Loucy (cell line): ENCODE measurements at regions not wholly inside any gene's neighbourhood (a gene's known extent, or its start where the extent isn't known, plus 50 kb on each side); places are given as distances from the start of the nearest gene placed in this dataset.
A peak's percentile ranks its signal among the peaks of the same experiment; 100 is the strongest.

Experiments
- H2AFZ ChIP-seq: fragments of 200-600 bp; sonication (generic); 2 replicates; pipeline ENCODE4 v1.6.0; 2016; ENCODE audit warnings: antibody characterized with exemption, mild to moderate bottlenecking, low read length, moderate library complexity
- H3F3A ChIP-seq: fragments of 200-600 bp; 2 replicates; pipeline ENCODE4 v1.6.0; 2016; ENCODE audit warnings: antibody characterized with exemption, low read depth, mild to moderate bottlenecking
- H3K27me3 ChIP-seq: fragments of 200-600 bp; sonication (generic); 2 replicates; pipeline ENCODE4 v1.6.1; 2014; ENCODE audit warnings: low read length, mild to moderate bottlenecking; ENCODE audit not compliant: insufficient read depth, poor library complexity, severe bottlenecking
- H3K36me3 ChIP-seq: fragments of 200-600 bp; sonication (generic); 2 replicates; pipeline ENCODE4 v1.6.1; 2016; ENCODE audit warnings: low read length; ENCODE audit not compliant: insufficient read depth
- H3K4me1 ChIP-seq: fragments of 200-600 bp; sonication (generic); 2 replicates; pipeline ENCODE4 v1.5.1; 2014; ENCODE audit warnings: low read length, mild to moderate bottlenecking; ENCODE audit not compliant: insufficient read depth, poor library complexity, severe bottlenecking
- H3K4me2 ChIP-seq: fragments of 200-600 bp; sonication (generic); 2 replicates; pipeline ENCODE4 v1.6.0; 2014; ENCODE audit warnings: antibody characterized with exemption, low read length, low read depth, mild to moderate bottlenecking; ENCODE audit not compliant: poor library complexity, severe bottlenecking
- H3K4me3 ChIP-seq: fragments of 200-600 bp; sonication (generic); 2 replicates; pipeline ENCODE4 v1.5.1; 2014; ENCODE audit warnings: low read length, mild to moderate bottlenecking, mixed read lengths; ENCODE audit not compliant: poor library complexity, severe bottlenecking
- H3K79me2 ChIP-seq: fragments of 200-600 bp; sonication (generic); 2 replicates; pipeline ENCODE4 v1.6.1; 2014; ENCODE audit warnings: low read length; ENCODE audit not compliant: insufficient read depth
- H3K9ac ChIP-seq: fragments of 200-600 bp; sonication (generic); 2 replicates; pipeline ENCODE4 v1.6.0; 2014; ENCODE audit warnings: mild to moderate bottlenecking, low read depth, low read length, moderate library complexity; ENCODE audit not compliant: poor library complexity, severe bottlenecking
- H3K9me2 ChIP-seq: fragments of 200-600 bp; sonication (generic); replicated peaks from 2 replicates; pipeline ENCODE4 v1.6.1; 2016; ENCODE audit warnings: low read depth, low read length, mixed read lengths
- H3K9me3 ChIP-seq: fragments of 200-600 bp; sonication (generic); 2 replicates; pipeline ENCODE4 v1.6.1; 2014; ENCODE audit warnings: mild to moderate bottlenecking, antibody characterized with exemption, low read length, low read depth; ENCODE audit not compliant: insufficient read depth
- H4K20me1 ChIP-seq: fragments of 200-600 bp; sonication (generic); 2 replicates; pipeline ENCODE4 v1.6.0; 2014; ENCODE audit warnings: antibody characterized with exemption, low read length, mild to moderate bottlenecking; ENCODE audit not compliant: insufficient read depth, poor library complexity, severe bottlenecking
- CTCF ChIP-seq: fragments of 200-600 bp; sonication (generic); conservative IDR thresholded peaks from 2 replicates; pipeline ENCODE4 v1.5.1; 2014; ENCODE audit warnings: mild to moderate bottlenecking, antibody characterized with exemption, low read length
- EZH2phosphoT487 ChIP-seq: fragments of 200-600 bp; IDR thresholded peaks from 2 replicates; pipeline ENCODE4 v1.6.1; 2018; ENCODE audit warnings: antibody characterized with exemption, mild to moderate bottlenecking, moderate library complexity, borderline replicate concordance

- peak overlapping the region; percentile 70 for H3K9ac ChIP-seq
These were observed 64.0 kb upstream of the RUNX3 start for GRCh38 chr1:24993871-24994580.

GRCh38 chr1:24992761-24993211, 62.7 kb upstream of the RUNX3 start:
- Histone ChIP-seq H3K4me3 (peak overlapping the region; percentile 10), H3K4me2 (peak overlapping the region; percentile 48), H3K9ac (peak overlapping the region; percentile 61), H2AFZ (peak overlapping the region; percentile 71), H3F3A (peaks cover 8% of the 10 kb centered on the region), H3K9me3 (no peaks in the 10 kb centered on the region), H3K36me3 (no peaks in the 10 kb centered on the region), H3K4me1 (peaks cover 79% of the 10 kb centered on the region), H3K27me3 (no peaks in the 10 kb centered on the region), H3K79me2 (no peaks in the 10 kb centered on the region), H4K20me1 (no peaks in the 10 kb centered on the region), H3K9me2 (no peaks in the 10 kb centered on the region)
- TF ChIP-seq CTCF, result no peak
- TF ChIP-seq EZH2phosphoT487, result no peak

More at GRCh38 chr1:24993871-24994580, 64.0 kb upstream of the RUNX3 start:
- Histone ChIP-seq H2AFZ (no peak overlapping the region), H3K4me3 (no peak overlapping the region), H3K4me1 (peaks cover 87% of the 10 kb centered on the region), H3F3A (peaks cover 8% of the 10 kb centered on the region), H3K79me2 (no peaks in the 10 kb centered on the region), H3K9me3 (no peaks in the 10 kb centered on the region), H3K27me3 (no peaks in the 10 kb centered on the region), H3K36me3 (no peaks in the 10 kb centered on the region), H4K20me1 (no peaks in the 10 kb centered on the region), H3K4me2 (no peak overlapping the region), H3K9me2 (no peaks in the 10 kb centered on the region)
- TF ChIP-seq EZH2phosphoT487 (no peak), CTCF (no peak)

- Histone ChIP-seq H3K9me3 (no peaks in the 10 kb centered on the region), H3K36me3 (no peaks in the 10 kb centered on the region), H3K9ac (peak overlapping the region; percentile 61), H3K9me2 (no peaks in the 10 kb centered on the region), H2AFZ (peak overlapping the region; percentile 71), H3K4me3 (peak overlapping the region; percentile 10), H3K4me2 (peak overlapping the region; percentile 48), H3K27me3 (no peaks in the 10 kb centered on the region), H4K20me1 (no peaks in the 10 kb centered on the region), H3K79me2 (no peaks in the 10 kb centered on the region), H3K4me1 (peaks cover 77% of the 10 kb centered on the region), H3F3A (peaks cover 7% of the 10 kb centered on the region)
- no peak for TF ChIP-seq CTCF
- no peak for TF ChIP-seq EZH2phosphoT487
These were observed 62.2 kb upstream of the RUNX3 start for GRCh38 chr1:24992124-24992760.
